ENCODE measurements at regions not wholly inside any gene's neighbourhood (a gene's known extent, or its start where the extent isn't known, plus 50 kb on each side); places are given as distances from the start of the nearest gene placed in this dataset.

DNA sequence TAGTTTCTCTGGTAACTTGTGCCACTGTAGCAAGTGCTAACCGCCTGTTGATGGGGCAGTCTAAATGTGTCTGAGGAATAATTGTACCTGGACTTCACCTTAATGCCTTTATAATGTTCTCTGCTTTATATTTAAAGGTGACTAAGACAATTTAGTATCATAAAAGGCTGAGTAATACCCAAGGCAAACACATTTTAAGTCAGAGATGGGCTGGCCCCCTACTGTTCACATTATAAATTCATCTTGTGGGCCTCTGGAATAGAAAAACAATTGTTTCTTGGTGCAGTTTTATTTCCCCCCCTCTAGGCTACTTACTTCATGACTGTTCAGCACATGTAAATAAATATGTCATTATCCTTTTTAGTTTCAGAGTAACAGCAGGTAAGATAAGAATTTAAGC, 559.3 kb upstream of the PIK3C3 start:
- TF ChIP-seq, protein P1, sequence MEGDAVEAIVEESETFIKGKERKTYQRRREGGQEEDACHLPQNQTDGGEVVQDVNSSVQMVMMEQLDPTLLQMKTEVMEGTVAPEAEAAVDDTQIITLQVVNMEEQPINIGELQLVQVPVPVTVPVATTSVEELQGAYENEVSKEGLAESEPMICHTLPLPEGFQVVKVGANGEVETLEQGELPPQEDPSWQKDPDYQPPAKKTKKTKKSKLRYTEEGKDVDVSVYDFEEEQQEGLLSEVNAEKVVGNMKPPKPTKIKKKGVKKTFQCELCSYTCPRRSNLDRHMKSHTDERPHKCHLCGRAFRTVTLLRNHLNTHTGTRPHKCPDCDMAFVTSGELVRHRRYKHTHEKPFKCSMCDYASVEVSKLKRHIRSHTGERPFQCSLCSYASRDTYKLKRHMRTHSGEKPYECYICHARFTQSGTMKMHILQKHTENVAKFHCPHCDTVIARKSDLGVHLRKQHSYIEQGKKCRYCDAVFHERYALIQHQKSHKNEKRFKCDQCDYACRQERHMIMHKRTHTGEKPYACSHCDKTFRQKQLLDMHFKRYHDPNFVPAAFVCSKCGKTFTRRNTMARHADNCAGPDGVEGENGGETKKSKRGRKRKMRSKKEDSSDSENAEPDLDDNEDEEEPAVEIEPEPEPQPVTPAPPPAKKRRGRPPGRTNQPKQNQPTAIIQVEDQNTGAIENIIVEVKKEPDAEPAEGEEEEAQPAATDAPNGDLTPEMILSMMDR (IDR thresholded peaks at IDR 0.05), result no peak
- no peak for TF ChIP-seq POLR2A (IDR thresholded peaks at IDR 0.05)
- no peak for TF ChIP-seq POLR2AphosphoS5 (IDR thresholded peaks at IDR 0.05)
